Adrenal gland (tissue), 9 donors: ENCODE measurements at regions not wholly inside any gene's neighbourhood (a gene's known extent, or its start where the extent isn't known, plus 50 kb on each side); places are given as distances from the start of the nearest gene placed in this dataset.

Experiments
- DNase-seq, 7 donors: peaks; one replicate each; pipeline ENCODE4 v3.0.0-alpha.2; 2019 to 2020
- H3K27ac ChIP-seq, 5 donors: fragments of 200-600 bp; sonication (generic) in 4 of 5; 1 replicate in 3 of 5; 2 replicates in 2 of 5; pipeline versions ENCODE4 v1.5.1 to v1.8.0; 2016 to 2020; ENCODE audit warnings: mild to moderate bottlenecking in 1 of 5
- H3K27me3 ChIP-seq: fragments of 200-600 bp; 2 replicates; pipeline ENCODE4 v1.8.0; 2021
- H3K36me3 ChIP-seq, 2 donors: fragments of 200-600 bp; replicated peaks in 1 of 2; 1 replicate in 1 of 2; 2 replicates in 1 of 2; pipeline versions ENCODE4 v1.5.1 to v1.8.0; 2018 to 2022
- H3K4me1 ChIP-seq, 2 donors: fragments of 200-600 bp; replicated peaks in 1 of 2; 1 replicate in 1 of 2; 2 replicates in 1 of 2; pipeline versions ENCODE4 v1.5.1 to v1.8.0; 2018 to 2021
- H3K4me3 ChIP-seq, 4 donors: fragments of 200-600 bp; sonication (generic) in 3 of 4; one replicate each; pipeline ENCODE4 v1.5.1; 2016 to 2018
- H3K9me3 ChIP-seq, 3 donors: fragments of 200-600 bp; sonication (generic) in 1 of 3; replicated peaks in 1 of 3; 1 replicate in 2 of 3; 2 replicates in 1 of 3; pipeline versions ENCODE4 v1.5.1 to v1.8.0; 2016 to 2021
- CTCF ChIP-seq, 6 experiments: fragments of 450-650 bp in 4 of 6; fragments of 200-600 bp in 2 of 6; sonication (generic) in 1 of 6; IDR thresholded peaks; 1 replicate in 5 of 6; 2 replicates in 1 of 6; pipeline versions ENCODE4 v1.5.1 to v1.8.0; 2016 to 2021; ENCODE audit warnings: antibody characterized with exemption in 6 of 6, mild to moderate bottlenecking in 2 of 6, moderate library complexity in 1 of 6
- POLR2A ChIP-seq, 2 donors: fragments of 450-650 bp; IDR thresholded peaks; one replicate each; pipeline ENCODE4 v1.6.1; 2017; ENCODE audit warnings: antibody characterized with exemption in 2 of 2, mild to moderate bottlenecking in 2 of 2, moderate library complexity in 1 of 2
- WGBS, 4 donors: extraction: QIAGEN DNeasy Blood & Tissue Kit in 2 of 4; methylation state at CpG; one replicate each; pipeline versions ENCODE4 v1.1.5 to v1.1.7; 2013 to 2017; 5-methylcytosine and 5-hydroxymethylcytosine counted together
- intact Hi-C, 2 donors: fragments of 100-400 bp; cut with DNase I; formaldehyde crosslinking; loops; one replicate each; pipeline versions ENCODE4 v1.14.1 to v1.15.0; 2022 to 2023
- donor health status: healthy with polysubstance abuse.
- donor health status: Bipolar disorder and iron deficiency.
- donor health status: DM: yes; HTN: yes; CAD: no.
- donor health status: DM: no; HTN: no; CAD: no.
- donor health status: DM: no; HTN: no; CAD: no.

- intact Hi-C loops, result no loop called here
- H3K27ac ChIP-seq, result no peak overlapping the region
- H3K4me3 ChIP-seq, result no peak overlapping the region
- no peaks in the 10 kb centered on the region for H3K27me3 ChIP-seq
- no peaks in the 10 kb centered on the region for H3K9me3 ChIP-seq
- H3K4me1 ChIP-seq, result no peaks in the 10 kb centered on the region
- no peak for DNase-seq
- H3K36me3 ChIP-seq, result no peaks in the 10 kb centered on the region
- 59 to 67% (median 63%) methylated on average over 15 of the region's 15 CpGs for WGBS, 4 donors
- no peak for TF ChIP-seq CTCF (IDR thresholded peaks at IDR 0.05)
- TF ChIP-seq POLR2A (IDR thresholded peaks at IDR 0.05), result no peak
These were observed 212.5 kb downstream of the EMX2 start for GRCh38 chr10:117754770-117755658.

- H3K27me3 ChIP-seq, result peaks cover 3% of the 10 kb centered on the region
- no peaks in the 10 kb centered on the region for H3K9me3 ChIP-seq
- intact Hi-C loops, result no loop called here
- no peak overlapping the region for H3K27ac ChIP-seq
- no peaks in the 10 kb centered on the region for H3K4me1 ChIP-seq
- H3K4me3 ChIP-seq, result no peak overlapping the region
- DNase-seq, result no peak
- no peak for TF ChIP-seq POLR2A (IDR thresholded peaks at IDR 0.05)
- no peak for TF ChIP-seq CTCF (IDR thresholded peaks at IDR 0.05)
- 24 to 42% (median 32%) methylated on average over 3 of the region's 3 CpGs for WGBS, 4 donors
- no peaks in the 10 kb centered on the region for H3K36me3 ChIP-seq
These were observed 213.1 kb downstream of the EMX2 start for GRCh38 chr10:117755659-117756014.

- Histone ChIP-seq H3K4me3 (no peak overlapping the region), H3K9me3 (no peaks in the 10 kb centered on the region), H3K4me1 (no peaks in the 10 kb centered on the region), H3K36me3 (no peaks in the 10 kb centered on the region), H3K27ac (no peak overlapping the region), H3K27me3 (peaks cover 8% of the 10 kb centered on the region)
- no peak for DNase-seq
- TF ChIP-seq POLR2A (IDR thresholded peaks at IDR 0.05) (no peak), CTCF (IDR thresholded peaks at IDR 0.05) (no peak)
- WGBS, 4 donors, result 44 to 56% (median 50%) methylated on average over 9 of the region's 9 CpGs
- intact Hi-C loops, result no loop called here
These were observed 214.7 kb downstream of the EMX2 start for GRCh38 chr10:117757086-117757720.

GRCh38 chr10:117759266-117759665 is 216.7 kb downstream of the EMX2 start:
- Histone ChIP-seq H3K4me1 (no peaks in the 10 kb centered on the region), H3K4me3 (no peak overlapping the region), H3K27ac (no peak overlapping the region), H3K36me3 (no peaks in the 10 kb centered on the region), H3K27me3 (peaks cover 8% of the 10 kb centered on the region), H3K9me3 (no peaks in the 10 kb centered on the region)
- no peak for DNase-seq
- 84 to 90% (median 87%) methylated on average over 11 of the region's 11 CpGs for WGBS, 4 donors
- TF ChIP-seq POLR2A (IDR thresholded peaks at IDR 0.05) (no peak), CTCF (IDR thresholded peaks at IDR 0.05) (no peak)
- intact Hi-C loops, result no loop called here
